RWPE2 (cell line): ENCODE measurements at regions not wholly inside any gene's neighbourhood (a gene's known extent, or its start where the extent isn't known, plus 50 kb on each side); places are given as distances from the start of the nearest gene placed in this dataset.

ENCODE experiments used
- ATAC-seq: fragments of 200-7000 bp; cut with Tn5 transposase; 3 replicates; pipeline ENCODE4 v1.9.1; 2021; ENCODE audit warnings: low read depth
- DNase-seq: peaks from one replicate; pipeline ENCODE4 v3.0.0-alpha.2; 2020; ENCODE audit warnings: low spot score
- H3K27ac ChIP-seq: fragments of 450-650 bp; 2 replicates; pipeline ENCODE4 v1.5.1; 2017; ENCODE audit warnings: mild to moderate bottlenecking; ENCODE audit not compliant: poor library complexity, severe bottlenecking
- H3K27me3 ChIP-seq: fragments of 250-450 bp; sonication (Bioruptor Pico); 2 replicates; pipeline ENCODE4 v1.5.1; 2021; ENCODE audit warnings: mild to moderate bottlenecking, moderate library complexity; ENCODE audit not compliant: insufficient read depth, poor library complexity, severe bottlenecking
- H3K36me3 ChIP-seq: fragments of 250-450 bp; sonication (Bioruptor Pico); 2 replicates; pipeline ENCODE4 v1.5.1; 2020; ENCODE audit warnings: low read depth, mild to moderate bottlenecking, moderate library complexity
- H3K4me1 ChIP-seq: fragments of 250-450 bp; sonication (Bioruptor Pico); 2 replicates; pipeline ENCODE4 v1.5.1; 2021; ENCODE audit warnings: mild to moderate bottlenecking, moderate library complexity; ENCODE audit not compliant: insufficient read depth, poor library complexity, severe bottlenecking
- H3K4me3 ChIP-seq: fragments of 250-450 bp; sonication (Bioruptor Pico); 2 replicates; pipeline ENCODE4 v1.5.1; 2021; ENCODE audit warnings: mild to moderate bottlenecking, moderate library complexity; ENCODE audit not compliant: severe bottlenecking
- H3K9me3 ChIP-seq: fragments of 250-450 bp; sonication (Bioruptor Pico); 2 replicates; pipeline ENCODE4 v1.5.1; 2021; ENCODE audit warnings: mild to moderate bottlenecking, moderate library complexity; ENCODE audit not compliant: severe bottlenecking
- TF ChIP-seq, protein P1 (sequence below): fragments of 450-650 bp; IDR thresholded peaks from one replicate; pipeline ENCODE4 v1.5.1; 2017; ENCODE audit warnings: mild to moderate bottlenecking, moderate library complexity; ENCODE audit not compliant: poor library complexity, severe bottlenecking

DNA sequence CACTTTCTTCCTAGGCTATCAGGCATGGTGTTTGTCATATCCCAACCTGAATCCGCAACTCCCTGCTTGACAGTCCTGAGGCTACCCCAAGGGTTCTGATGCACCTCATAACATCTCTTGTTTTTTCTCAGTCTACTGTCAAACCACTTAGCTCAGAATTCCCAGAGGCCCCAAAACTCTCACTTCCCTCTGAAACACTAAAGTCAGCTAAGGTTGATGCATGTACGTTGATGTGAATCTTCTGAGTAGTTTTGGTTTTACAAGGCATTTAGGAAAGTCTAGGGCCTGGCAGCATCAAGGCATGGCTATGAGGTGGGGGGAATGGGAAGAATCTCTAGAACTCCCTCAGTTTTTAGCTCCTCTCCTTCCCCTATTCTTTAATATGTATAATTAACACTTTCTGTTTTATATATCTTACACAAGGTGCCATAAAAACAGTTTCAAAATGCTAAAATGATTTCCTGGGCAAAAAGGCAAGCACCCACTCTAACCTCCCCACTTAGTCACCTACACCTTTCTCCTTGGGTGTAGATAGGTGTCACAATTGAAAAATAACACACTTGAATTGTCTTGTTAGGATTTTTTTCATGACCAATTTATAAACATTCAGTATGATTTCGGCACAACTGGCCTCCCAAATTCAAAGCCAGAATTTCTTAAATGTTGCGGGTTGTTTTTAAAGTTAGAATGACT lies 71.4 kb upstream of the TANK start:
- H3K9me3 ChIP-seq, result no peaks in the 10 kb centered on the region
- H3K4me3 ChIP-seq, result no peak overlapping the region
- no peaks in the 10 kb centered on the region for H3K4me1 ChIP-seq
- no peak overlapping the region for H3K27ac ChIP-seq
- ATAC-seq (no peak), DNase-seq (no peak)
- H3K27me3 ChIP-seq, result no peaks in the 10 kb centered on the region
- TF ChIP-seq, protein P1, sequence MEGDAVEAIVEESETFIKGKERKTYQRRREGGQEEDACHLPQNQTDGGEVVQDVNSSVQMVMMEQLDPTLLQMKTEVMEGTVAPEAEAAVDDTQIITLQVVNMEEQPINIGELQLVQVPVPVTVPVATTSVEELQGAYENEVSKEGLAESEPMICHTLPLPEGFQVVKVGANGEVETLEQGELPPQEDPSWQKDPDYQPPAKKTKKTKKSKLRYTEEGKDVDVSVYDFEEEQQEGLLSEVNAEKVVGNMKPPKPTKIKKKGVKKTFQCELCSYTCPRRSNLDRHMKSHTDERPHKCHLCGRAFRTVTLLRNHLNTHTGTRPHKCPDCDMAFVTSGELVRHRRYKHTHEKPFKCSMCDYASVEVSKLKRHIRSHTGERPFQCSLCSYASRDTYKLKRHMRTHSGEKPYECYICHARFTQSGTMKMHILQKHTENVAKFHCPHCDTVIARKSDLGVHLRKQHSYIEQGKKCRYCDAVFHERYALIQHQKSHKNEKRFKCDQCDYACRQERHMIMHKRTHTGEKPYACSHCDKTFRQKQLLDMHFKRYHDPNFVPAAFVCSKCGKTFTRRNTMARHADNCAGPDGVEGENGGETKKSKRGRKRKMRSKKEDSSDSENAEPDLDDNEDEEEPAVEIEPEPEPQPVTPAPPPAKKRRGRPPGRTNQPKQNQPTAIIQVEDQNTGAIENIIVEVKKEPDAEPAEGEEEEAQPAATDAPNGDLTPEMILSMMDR, result no peak
- no peaks in the 10 kb centered on the region for H3K36me3 ChIP-seq

DNA sequence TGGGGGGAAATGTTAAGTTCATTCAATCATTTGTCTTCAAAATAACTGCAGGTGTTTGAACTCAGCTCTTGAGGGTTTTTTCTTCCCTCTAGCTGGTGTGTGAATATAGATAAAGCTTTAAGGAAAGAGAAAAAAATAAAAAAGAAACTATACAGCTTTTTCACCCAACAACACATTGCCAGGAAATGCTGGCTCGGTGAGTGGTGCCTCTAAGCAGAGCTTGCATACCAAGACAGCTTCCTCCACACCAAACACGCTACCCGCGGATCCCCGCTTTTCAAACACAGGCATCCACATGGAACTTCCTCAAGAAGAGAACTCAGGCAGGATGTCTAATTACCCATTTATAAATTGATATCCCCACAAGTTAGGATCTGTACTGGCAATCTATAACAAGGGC lies 69.8 kb upstream of the TANK start:
- Histone ChIP-seq H3K4me3 (no peak overlapping the region), H3K27me3 (no peaks in the 10 kb centered on the region), H3K27ac (no peak overlapping the region), H3K4me1 (no peaks in the 10 kb centered on the region), H3K36me3 (no peaks in the 10 kb centered on the region), H3K9me3 (no peaks in the 10 kb centered on the region)
- no peak for DNase-seq
- no peak for ATAC-seq
- TF ChIP-seq, protein P1, result no peak

GRCh38 chr2:161095314-161095713 lies 64.9 kb upstream of the TANK start:
- H3K27ac ChIP-seq, result no peak overlapping the region
- no peak overlapping the region for H3K4me3 ChIP-seq
- no peaks in the 10 kb centered on the region for H3K9me3 ChIP-seq
- TF ChIP-seq, protein P1, result no peak
- H3K4me1 ChIP-seq, result no peaks in the 10 kb centered on the region
- no peaks in the 10 kb centered on the region for H3K36me3 ChIP-seq
- no peak for ATAC-seq
- no peaks in the 10 kb centered on the region for H3K27me3 ChIP-seq
- DNase-seq, result no peak

GRCh38 chr2:161096336-161096735 lies 63.9 kb upstream of the TANK start:
- Histone ChIP-seq H3K27ac (no peak overlapping the region), H3K27me3 (no peaks in the 10 kb centered on the region)
- TF ChIP-seq, protein P1, result no peak

GRCh38 chr2:161097157-161097556 lies 63.1 kb upstream of the TANK start:
- H3K27me3 ChIP-seq, result no peaks in the 10 kb centered on the region
- ATAC-seq (no peak), DNase-seq (no peak)
- peaks cover 1% of the 10 kb centered on the region for H3K4me1 ChIP-seq
- TF ChIP-seq, protein P1, result no peak
- no peaks in the 10 kb centered on the region for H3K36me3 ChIP-seq
- H3K9me3 ChIP-seq, result no peaks in the 10 kb centered on the region
- no peak overlapping the region for H3K27ac ChIP-seq
- H3K4me3 ChIP-seq, result no peak overlapping the region

More at GRCh38 chr2:161096336-161096735, 63.9 kb upstream of the TANK start:
- H3K4me3 ChIP-seq, result no peak overlapping the region
- no peaks in the 10 kb centered on the region for H3K4me1 ChIP-seq
- H3K9me3 ChIP-seq, result no peaks in the 10 kb centered on the region
- H3K36me3 ChIP-seq, result no peaks in the 10 kb centered on the region
- DNase-seq, result no peak
- ATAC-seq, result no peak
